Occipital lobe (tissue), 1 donor: ENCODE measurements at regions not wholly inside any gene's neighbourhood (a gene's known extent, or its start where the extent isn't known, plus 50 kb on each side); places are given as distances from the start of the nearest gene placed in this dataset.

Experiments
- DNase-seq: peaks from one replicate; lab custom pipeline; 2025; lab: John Stamatoyannopoulos, UW

DNA sequence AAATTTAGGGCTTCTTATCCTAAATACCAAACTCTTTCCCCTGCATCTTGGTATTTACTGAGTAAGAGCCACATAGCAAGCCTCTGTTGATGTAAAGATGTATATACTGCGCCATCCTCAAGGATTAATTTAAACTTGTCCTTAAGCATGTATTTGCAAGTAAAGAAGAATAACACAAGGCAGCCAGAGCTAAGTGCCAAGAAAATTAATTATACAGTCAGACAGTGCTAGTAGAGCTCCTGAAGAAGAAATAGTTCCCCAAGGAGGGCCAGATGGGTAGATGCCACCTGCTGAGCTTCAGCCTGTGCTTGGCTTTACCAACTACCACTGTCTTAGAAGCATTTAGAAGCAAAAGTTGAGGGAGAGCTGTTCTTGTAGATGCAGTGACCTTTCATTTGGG lies 470.0 kb downstream of the BUD13 start:
- DNase-seq = no peak

DNA sequence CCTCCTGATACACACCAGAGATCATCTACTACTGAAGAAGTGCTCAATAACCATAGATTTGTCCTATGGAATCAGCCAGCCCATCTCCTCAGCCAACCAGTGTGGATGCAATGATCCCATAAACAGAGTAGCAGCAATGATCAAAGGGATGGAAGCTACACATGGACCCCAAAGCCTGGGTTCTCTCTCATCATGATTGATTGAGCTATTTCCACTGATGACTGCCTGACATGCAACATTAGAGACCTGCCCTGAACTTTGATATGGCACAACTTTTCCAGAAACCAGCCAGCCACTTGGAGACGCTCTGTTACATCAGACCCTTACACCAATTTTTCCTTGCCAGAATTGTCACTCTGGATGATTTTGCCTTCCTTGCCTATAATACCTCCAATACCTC lies 471.6 kb downstream of the BUD13 start:
- no peak for DNase-seq

DNA sequence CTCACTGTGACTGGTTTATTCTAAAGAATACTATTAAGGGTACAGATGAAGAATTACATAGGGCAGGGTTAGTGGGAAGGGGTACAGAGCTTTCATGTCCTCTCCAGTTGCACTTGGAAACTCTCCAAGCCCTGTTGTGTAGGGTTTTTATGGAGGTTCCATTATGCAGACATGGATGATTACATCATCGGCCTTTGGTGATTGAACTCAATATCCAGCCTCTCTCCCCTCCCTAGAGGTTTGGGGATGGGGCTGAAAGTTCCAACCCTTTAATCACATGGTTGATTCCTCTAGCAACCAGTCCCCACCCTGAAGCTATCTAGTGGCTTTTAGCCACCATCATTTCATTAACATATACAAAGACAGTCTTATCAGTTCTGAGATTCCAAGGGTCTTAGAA lies 472.6 kb downstream of the BUD13 start:
- no peak for DNase-seq

DNA sequence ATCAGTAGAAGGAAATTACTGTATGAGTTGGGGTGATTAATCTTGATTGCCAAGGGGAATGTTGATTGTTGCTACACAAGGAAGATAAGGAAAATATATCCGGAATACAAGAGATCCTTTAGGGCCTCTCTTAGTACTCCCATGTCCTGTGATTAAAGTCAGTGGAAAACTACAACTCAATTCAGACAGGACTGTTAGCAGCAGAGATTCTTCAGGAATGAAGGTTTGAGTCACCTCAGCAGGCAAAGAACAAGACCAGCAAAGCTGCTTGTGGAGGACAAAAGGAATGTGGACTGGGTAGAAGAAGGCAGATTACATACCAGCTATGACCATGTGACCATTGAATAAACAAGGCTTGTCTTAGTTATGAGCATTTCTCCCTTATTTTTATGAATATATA lies 478.2 kb downstream of the BUD13 start:
- DNase-seq = no peak

DNA sequence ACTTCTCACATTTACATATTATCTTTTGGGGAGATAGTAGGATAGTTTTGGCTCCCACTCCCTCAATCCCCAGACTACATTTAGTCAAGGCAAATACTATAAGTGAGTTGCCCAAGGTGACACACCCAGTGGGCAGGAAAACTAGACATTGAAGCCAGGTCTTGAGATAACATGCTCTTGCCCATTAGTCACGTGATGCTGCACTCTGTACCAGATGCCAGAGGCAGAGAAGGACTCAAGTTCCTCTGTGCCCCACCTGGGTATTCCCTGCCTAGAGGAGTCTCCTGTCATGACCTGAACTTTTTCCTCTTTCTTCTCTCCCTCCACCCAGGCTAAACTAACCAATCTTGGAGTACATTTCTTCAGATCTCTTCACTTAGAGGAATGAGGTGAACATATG lies 484.9 kb downstream of the BUD13 start:
- no peak for DNase-seq

DNA sequence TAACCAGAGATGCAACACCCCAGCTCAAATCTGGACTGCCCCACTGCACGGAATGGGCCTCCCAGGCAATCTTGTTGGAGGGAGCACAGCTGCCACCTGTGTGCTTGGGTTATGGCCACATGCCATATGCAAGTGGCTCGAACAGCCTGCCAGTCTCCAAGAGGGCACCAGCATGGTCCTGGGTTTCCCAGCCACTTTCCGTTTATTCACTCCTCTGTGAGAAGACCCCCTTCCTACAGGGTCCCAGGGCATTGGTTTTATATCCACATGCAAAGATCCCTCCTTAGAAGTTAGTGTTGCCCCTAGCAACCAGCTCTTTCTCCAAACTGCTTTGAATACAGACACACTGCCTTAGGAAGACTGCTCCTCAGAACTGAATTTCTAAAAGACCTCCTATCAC lies 487.8 kb downstream of the BUD13 start:
- DNase-seq = no peak

DNA sequence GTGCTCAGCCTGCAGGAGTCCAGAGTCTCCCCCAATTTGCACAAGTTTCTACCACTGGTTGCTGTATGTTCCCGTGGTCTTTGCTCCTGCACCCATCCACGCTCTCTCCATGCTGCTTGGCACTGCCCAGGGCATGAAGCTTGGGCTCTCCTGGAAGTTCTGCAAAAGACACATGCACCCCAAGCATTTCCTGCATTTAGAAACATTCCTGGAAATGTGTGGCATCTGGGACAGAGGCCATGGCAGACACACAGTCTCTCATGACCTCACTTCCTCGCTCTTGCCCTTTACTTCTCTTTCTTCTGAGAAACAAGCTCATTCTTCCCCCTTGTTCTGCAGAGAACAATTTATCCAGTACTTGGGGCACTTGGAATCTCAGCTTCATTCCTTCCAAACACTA lies 489.5 kb downstream of the BUD13 start:
- no peak for DNase-seq

DNA sequence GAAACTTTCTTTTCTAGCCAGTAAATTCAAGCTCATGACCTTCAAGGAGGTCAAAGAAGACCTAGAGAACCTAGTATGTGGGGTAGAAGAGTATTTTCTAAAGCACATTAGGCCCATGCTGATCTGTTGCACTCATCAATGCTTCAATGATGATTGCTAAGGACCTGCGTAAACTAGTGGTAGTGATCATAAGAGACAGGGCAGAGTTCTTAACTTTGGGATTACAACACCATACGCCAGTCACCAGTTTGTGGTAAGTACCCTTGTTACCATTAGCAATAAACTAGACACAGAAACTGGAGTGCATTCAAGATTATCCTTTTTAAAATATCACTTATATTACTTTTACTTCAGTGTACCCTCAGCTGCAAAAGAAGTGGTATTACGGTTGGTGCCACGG lies 490.3 kb downstream of the BUD13 start:
- no peak for DNase-seq

DNA sequence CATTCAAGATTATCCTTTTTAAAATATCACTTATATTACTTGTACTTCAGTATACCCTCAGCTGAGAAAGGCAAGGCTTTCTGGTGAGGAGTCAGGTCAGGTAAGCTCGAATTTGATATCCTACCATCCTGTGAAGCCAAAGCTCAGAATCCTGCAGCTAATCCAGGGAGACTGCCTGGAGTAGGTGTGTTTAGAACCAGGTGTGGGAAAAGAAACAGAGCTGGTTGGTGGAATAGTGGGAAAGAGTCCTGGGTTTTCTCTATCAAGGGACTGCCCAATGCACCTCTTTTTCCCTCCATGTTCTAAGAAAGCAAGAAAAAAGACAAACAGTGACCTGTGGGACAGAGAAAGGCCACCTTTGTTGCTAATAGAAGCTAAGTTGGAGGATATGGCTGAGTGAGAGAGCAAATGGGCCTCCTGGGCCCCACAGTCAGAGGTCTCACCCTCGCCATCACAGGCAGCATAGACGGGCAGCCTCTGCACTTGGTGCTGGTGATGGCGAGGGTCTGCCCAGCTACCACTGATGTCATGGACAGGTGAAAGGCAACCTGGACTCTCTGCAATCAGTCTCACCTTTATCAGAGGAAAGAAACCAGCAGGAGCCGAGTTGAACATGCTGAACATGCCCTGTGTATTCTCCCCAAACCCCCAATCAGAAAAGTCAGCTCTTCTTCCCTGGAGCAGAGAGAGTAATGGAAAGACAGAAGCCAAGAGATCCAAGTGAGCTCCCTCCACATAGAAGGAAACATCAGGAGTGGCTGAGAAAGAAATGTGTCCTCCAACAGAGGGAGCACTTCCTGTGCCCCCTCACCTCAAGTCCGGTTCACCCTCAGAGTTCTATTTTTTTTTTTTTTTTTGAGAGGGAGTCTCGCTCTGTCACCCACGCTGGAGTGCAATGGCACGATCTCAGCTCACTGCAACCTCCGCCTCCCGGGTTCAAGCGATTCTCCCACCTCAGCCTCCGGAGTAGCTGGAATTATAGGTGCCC lies 491.3 kb downstream of the BUD13 start:
- no peak for DNase-seq

DNA sequence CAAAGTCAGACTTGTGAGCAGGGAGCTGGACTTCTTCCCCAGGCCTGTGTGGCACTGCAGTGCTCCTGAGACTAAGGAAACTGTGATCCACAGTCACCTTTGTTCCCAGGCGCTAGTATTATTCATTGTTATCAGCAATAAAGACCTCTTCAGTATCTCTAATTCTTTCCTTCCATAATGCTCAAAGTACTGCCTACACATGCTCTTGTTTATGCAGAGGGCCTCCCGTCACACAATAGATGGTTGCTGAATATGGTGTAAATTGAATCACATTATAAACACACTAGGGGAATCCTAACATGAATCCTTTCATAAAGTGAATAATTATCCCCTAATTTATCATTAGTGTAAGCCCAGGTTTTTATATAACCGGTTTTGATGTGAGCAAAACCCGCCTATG lies 493.3 kb downstream of the BUD13 start:
- no peak for DNase-seq

DNA sequence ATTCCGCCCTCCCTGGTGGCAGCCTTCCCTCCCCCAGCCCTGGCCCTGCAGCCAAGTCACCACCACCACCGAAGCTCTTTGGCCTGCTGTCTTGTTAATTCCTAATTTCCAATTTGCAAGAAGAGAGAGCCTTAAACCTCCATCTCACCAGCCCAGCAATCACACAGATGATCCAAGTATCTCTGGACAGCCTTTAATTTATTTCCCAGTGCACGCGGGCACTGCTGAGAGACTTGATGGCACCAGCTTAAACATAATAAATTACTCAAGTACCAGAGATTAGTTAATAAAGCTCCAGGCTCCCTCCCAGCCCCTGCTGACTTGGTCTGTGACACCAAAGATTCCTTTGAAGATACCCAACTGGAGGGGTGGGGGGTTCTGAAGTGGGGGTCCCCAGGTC lies 494.7 kb downstream of the BUD13 start:
- DNase-seq = no peak

DNA sequence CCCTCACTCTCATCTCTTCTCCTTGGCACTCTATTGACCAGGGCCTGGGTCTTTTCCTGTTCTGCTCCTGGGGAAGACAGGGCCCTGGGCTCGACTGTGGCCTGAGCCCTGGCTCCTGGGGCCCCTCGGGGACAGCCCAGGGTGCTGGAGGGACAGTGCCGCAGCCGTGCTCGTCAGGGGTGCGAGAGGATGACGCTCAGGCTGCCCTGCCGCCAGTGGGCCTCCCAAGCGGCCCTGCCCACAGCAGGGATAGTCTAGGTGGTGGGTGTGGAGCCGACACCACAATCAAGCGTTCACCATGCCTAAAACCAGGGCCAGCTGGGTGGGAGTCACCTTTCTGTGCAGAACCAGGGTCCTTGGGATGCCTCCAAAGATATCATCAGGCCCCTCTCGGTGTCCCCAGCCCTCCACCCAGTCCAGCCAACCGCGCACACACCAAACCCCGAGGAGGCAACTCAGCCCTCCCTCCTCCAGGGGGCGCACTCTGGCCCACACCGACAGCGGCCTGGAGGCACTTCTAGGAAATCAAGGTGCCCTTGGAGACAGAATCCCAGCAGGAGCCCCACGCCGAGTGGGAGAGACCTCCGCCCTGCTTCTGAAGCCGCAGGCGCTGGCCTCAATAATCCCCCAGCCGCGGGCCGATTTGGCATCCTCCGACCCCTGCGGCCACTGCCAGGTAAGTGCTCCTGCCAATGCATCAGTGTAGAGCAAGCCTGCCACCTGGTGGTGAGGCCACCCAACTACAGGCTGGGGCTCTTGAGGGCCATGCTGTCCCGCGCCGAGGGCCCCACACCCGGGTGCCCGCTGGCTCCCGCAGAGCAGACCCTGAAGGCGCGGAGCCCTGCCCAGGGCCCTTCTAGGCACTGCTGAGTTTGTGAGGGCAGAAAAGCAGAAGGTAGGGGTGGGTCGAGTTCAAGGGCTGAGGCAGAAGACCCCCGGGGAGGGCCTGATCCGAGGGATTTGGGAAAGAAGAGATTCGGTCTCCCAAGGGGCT lies 496.4 kb downstream of the BUD13 start:
- peak; percentile 27 for DNase-seq

DNA sequence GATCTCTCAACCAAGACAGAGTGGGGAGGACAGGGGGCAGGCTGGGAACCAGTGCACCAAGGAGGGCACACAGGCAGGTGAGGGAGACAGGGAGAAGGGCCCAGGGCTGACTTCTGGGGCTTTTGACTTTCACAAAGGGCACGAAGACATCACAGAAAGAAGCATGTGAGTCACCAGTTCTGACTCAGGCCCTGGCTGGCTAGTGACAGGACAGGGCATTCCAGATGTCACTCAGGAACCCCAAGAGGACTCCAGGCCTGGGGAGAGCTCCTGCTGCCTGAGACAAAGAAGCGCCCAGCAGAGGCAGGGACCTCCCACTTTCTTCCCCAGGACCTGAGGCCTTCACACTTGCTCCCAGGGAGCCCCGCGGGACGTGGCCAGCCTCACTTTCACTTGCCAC lies 497.2 kb downstream of the BUD13 start:
- no peak for DNase-seq

DNA sequence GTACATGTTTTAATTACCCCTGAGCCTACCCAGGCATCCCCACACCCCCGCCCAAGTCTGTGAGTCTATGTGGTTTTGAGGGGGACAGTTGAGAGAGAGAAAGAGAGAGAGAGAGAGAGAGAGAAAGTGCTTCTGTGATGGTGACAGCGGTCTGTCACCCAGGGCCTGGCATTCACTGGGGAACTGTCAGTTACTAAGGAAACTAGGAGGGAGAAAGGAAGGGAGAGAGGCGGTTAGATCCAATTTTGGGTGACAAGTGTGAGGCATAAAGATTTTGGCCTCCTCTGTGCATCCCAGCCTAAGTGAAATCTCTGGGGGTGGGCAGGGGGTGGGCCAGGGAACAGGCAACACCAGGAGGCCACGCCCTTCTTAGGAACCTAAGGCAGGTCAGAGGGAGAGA lies 498.3 kb downstream of the BUD13 start:
- no peak for DNase-seq

DNA sequence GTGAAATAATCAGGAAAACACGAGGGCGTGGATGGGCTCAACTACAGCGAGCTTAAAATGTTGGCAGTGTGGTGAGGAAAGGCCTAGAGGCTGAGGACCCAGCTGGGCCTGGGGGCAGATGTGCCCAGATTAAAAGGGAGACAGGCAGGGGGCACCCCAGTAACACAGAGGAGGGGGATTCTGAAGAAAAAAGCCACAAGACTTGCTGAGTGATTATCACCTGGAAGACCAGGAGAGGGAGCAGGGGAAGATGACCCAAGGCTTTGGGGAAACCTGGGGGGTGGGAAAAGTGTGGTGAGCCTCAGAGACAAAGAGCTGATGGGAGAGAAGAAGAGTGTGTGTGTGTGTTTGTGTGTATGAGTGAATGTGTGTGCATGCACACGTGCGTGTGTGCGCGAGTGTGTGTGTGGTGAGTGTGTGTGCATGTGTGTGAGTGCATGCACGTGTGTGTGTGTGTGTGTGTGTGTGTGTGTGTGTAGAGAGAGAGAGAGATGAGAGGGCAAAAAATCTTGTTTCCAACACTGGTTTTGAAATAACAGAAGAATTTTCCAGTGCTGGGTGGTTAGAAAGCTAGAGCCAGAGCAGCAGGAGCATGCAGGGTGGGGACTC lies 500.5 kb downstream of the BUD13 start:
- DNase-seq = no peak

DNA sequence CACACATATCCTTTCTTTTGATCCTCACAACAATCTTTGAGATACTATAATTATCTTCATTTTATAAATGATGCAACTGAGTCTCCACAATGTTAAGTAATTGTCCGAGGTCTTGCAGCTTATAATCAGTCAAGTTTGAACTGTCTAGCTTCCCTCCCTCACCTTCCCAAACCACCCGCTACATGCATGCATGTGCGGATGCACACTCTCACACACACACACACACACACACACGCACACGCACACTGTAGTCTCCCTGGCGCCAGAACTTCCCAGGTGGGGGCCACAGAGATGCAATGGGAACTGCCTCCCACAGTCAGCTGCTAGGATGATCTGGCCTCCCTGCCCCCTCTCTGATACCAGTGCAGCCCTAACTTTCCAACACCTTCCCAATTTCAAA lies 501.3 kb downstream of the BUD13 start:
- no peak for DNase-seq

DNA sequence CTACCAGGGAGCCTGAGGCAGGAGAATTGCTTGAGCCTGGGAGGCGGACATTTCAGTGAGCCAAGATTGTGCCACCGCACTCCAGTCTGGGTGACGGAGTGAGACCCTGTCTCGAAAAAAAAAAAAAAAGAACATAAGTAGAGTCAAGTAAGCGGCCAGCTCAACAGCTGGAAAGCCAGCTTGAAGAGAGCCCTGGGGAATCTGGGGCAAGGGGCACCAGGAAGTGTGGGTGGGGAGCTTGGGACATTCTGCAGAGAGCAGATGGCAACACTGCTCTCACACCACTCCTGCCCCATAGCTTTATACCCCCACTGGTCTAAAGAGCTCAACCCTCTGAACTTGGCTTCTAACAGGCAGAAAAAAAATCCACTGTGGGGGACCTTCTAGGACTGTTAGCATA lies 505.6 kb downstream of the BUD13 start:
- DNase-seq = no peak

DNA sequence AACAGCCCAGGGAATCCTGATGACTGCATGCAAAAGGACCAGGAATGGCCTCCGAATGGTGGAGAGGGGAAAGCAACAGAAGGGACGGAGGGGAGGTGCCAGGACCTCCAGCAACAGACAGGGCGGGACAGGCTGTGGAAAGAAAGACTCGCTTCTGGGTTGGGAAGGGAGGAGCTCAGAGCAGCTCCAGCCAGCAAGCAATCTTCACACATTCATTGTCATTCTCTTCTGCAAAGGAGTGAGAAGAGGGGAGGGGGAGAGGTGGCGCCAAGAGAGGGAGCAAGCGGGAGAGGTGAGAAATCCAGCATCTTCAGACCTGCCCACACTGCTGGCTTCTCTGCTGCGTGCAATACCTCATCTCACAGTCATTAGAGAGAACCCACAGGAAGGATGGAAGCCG lies 509.0 kb downstream of the BUD13 start:
- DNase-seq = peak; percentile 17

DNA sequence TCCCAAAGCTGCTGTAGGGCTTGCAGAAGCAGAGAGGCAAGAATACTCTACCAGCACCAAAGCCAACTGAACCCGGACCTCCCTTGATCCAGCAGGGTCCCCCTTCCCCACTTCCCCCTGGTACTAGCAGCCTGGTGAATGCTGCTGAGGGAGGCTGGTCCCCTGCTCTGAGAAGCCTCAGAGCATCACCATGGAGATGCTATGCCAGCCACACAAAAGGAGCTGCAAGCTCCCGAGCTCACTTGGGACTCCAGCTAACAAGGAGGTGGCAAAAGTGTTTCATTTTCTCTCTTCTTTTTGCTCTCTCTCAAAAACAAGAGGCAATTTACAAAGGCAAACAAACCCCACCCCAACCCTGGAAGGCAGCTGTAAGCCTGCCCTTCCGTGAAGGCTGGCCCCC lies 509.8 kb downstream of the BUD13 start:
- DNase-seq = no peak

DNA sequence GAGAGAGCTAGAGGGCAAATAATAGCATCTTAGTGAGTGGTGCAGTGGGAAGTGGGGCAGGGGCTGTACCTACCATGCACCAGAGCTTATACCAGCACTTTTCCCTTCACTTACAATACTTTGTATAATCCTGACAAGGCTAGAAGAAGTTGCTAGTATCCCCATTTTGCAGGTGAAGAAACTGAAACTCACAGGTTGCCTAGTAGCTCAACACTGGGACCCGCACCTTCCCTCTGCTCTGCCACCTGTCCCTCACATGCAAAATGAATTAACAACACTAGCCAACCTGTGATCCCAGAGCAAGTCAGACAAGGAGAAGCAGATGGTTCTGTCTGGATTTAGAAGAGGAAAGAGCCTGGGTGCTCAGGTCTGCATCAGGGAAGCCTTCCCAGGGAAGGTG lies 510.4 kb downstream of the BUD13 start:
- no peak for DNase-seq

DNA sequence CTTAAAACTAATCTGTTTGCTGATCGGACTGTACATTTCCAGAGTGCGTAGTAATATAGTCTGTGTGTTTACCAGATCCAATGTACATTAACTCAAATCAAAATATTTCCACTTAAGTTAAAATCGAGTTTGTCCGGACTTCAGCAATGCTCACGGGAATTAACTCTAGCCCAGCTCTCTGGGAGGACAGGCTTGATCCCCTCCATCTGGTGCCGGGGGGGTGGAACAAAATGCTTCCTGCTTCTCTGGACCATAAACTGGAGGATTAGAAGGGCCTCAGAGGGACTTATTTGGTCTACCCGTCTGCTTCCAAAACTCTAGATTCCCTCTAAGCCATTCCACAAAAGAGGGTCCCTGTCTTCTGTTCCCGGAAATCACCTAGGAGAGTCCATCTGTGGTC lies 511.2 kb downstream of the BUD13 start:
- DNase-seq = no peak

DNA sequence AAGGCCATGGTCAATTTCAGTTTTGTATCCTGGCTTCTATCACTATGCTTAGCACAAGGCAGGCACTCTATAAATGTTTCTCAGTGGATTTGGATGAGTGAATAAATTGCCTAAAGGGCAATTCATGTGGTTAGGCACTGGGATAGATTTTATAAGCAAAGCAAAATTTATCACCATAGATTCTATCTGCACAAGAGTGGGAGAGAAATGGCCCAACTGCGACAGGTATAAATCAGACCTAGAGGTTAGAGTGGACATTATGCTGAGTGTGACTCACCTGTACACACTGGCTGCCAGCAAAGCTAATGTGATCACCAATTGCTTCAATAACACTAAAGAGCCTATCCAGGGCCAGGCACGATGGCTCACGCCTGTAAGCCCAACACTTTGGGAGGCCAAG lies 514.0 kb downstream of the BUD13 start:
- no peak for DNase-seq
